NCI-H524 treated with DMSO at 0.1 percent for 48 hours (cell line): ENCODE measurements at regions not wholly inside any gene's neighbourhood (a gene's known extent, or its start where the extent isn't known, plus 50 kb on each side); places are given as distances from the start of the nearest gene placed in this dataset.
A peak's percentile ranks its signal among the peaks of the same experiment; 100 is the strongest.

ENCODE experiments used
- DNase-seq: peaks from one replicate; lab custom pipeline; 2025; lab: John Stamatoyannopoulos, UW

- DNase-seq = no peak
These were observed 1290.4 kb downstream of the BRD1 start for GRCh38 chr22:48537343-48537680.

GRCh38 chr22:48536541-48537342 is 1290.9 kb downstream of the BRD1 start:
- DNase-seq = peak; percentile 48

- DNase-seq = no peak
These were observed 1291.7 kb downstream of the BRD1 start for GRCh38 chr22:48535868-48536540.

- no peak for DNase-seq
These were observed 1293.2 kb downstream of the BRD1 start for GRCh38 chr22:48534395-48534958.

GRCh38 chr22:48532986-48533385 is 1294.7 kb downstream of the BRD1 start:
- no peak for DNase-seq

GRCh38 chr22:48531761-48532435 is 1295.8 kb downstream of the BRD1 start:
- DNase-seq = no peak

- no peak for DNase-seq
These were observed 1296.6 kb downstream of the BRD1 start for GRCh38 chr22:48531108-48531507.

GRCh38 chr22:48530666-48531065 is 1297.0 kb downstream of the BRD1 start:
- no peak for DNase-seq

GRCh38 chr22:48528221-48528915 is 1299.3 kb downstream of the BRD1 start:
- DNase-seq = no peak

- no peak for DNase-seq
These were observed 1303.9 kb downstream of the BRD1 start for GRCh38 chr22:48523761-48524160.

GRCh38 chr22:48523091-48523490 is 1304.6 kb downstream of the BRD1 start:
- no peak for DNase-seq

- no peak for DNase-seq
These were observed 1305.4 kb downstream of the BRD1 start for GRCh38 chr22:48522271-48522670.

- no peak for DNase-seq
These were observed 1306.6 kb downstream of the BRD1 start for GRCh38 chr22:48520884-48521588.

GRCh38 chr22:48520207-48520606 is 1307.5 kb downstream of the BRD1 start:
- no peak for DNase-seq

- DNase-seq = no peak
These were observed 1310.3 kb downstream of the BRD1 start for GRCh38 chr22:48517039-48518030.

GRCh38 chr22:48516571-48516970 is 1311.1 kb downstream of the BRD1 start:
- DNase-seq = no peak

- no peak for DNase-seq
These were observed 1312.0 kb downstream of the BRD1 start for GRCh38 chr22:48515571-48516200.

- DNase-seq = no peak
These were observed 1313.7 kb downstream of the BRD1 start for GRCh38 chr22:48513929-48514328.

GRCh38 chr22:48513446-48513845 is 1314.2 kb downstream of the BRD1 start:
- DNase-seq = no peak
